ENCODE measurements at regions not wholly inside any gene's neighbourhood (a gene's known extent, or its start where the extent isn't known, plus 50 kb on each side); places are given as distances from the start of the nearest gene placed in this dataset.

- no peak for TF ChIP-seq CTCF (IDR thresholded peaks at IDR 0.05)
- TF ChIP-seq EZH2 (IDR thresholded peaks at IDR 0.05; ENCODE audit: borderline replicate concordance, insufficient read depth, low read depth, low read length, poor library complexity, severe bottlenecking), result no peak
These were observed 49.9 kb upstream of the PARD3B start for GRCh38 chr2:204495381-204495780.
